C4-2B (cell line): ENCODE measurements at regions not wholly inside any gene's neighbourhood (a gene's known extent, or its start where the extent isn't known, plus 50 kb on each side); places are given as distances from the start of the nearest gene placed in this dataset.

Source experiments
- CTCF ChIP-seq: fragments of 450-650 bp; conservative IDR thresholded peaks from 2 replicates; pipeline ENCODE4 v1.5.1; 2017; ENCODE audit warnings: mild to moderate bottlenecking
- ZFX ChIP-seq: fragments of 450-650 bp; IDR thresholded peaks from 2 replicates; pipeline ENCODE4 v1.6.1; 2017

DNA sequence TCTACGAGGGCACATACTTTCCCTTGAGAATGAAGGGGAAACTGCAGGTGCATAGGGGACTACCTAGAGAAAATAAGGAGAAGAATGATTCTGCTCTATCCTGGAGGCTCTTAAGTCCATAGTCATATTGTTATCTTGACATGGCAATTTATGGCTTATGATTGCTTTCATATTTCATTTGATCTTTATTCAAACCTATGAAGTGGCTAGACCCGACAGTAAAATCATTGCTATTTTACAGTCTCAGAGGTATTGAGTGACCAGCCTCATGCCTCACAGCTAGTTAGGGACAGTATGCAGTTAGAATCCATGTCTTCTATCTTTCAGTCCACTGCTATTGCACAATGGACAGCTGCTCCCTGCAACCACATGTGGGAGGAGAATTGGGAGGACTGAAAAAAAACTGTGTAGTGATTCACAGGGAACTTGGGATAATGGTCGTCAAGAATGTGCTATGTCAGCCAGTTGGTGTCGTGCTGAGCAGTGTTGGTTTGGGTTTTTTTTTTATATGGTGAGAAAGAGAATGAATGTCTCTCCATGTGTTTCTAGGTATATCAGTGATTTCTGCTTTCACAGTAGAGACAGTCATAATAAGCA is 63.2 kb upstream of the SPPL2A start:
- TF ChIP-seq CTCF, result no peak
- TF ChIP-seq ZFX, result no peak
